ENCODE measurements at regions not wholly inside any gene's neighbourhood (a gene's known extent, or its start where the extent isn't known, plus 50 kb on each side); places are given as distances from the start of the nearest gene placed in this dataset.

DNA sequence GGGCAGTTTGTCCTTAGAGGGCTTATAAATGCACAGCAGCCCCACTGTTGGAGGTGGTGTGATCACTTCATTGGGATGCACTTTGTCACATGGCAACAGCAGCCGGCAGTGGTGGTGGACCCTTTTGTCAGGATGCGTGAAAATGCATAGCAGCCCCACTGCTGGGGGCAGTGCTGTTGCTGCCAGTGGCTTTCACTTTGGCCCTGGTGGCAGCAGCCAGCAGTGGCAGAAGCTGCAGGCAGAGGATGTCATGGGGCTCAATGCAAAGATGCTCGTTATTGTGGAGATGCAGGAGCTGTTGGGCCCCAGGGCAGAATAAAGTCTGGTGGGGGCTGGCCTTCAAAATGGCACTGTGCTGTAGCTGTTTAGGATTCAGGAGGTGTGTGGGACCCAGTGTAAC lies 173.0 kb upstream of the DAAM1 start:
- no peak overlapping the region for H3K14ac ChIP-seq (ENCODE audit: insufficient read depth, low read length)

More for the DNA sequence above, 173.0 kb upstream of the DAAM1 start:
- Histone ChIP-seq H2BK5ac (ENCODE audit: insufficient read length, low read length) (no peak overlapping the region), H3K23me2 (ENCODE audit: insufficient read length, low read depth, low read length, poor library complexity, severe bottlenecking) (no peaks in the 10 kb centered on the region), H2BK20ac (ENCODE audit: low read depth, low read length, poor library complexity, severe bottlenecking) (no peak overlapping the region), H4K8ac (replicated peaks; ENCODE audit: insufficient read length, low read depth, low read length) (no peak overlapping the region), H3K4me2 (ENCODE audit: insufficient read depth, insufficient read length, low read length) (no peak overlapping the region), H3K4ac (ENCODE audit: low read depth, low read length) (no peak overlapping the region), H3T11ph (ENCODE audit: low read length) (no peak overlapping the region), H4K20me1 (ENCODE audit: control insufficient read depth, insufficient read depth, insufficient read length) (no peaks in the 10 kb centered on the region), H4K5ac (ENCODE audit: insufficient read length, low read depth, low read length) (no peak overlapping the region), H3K23ac (ENCODE audit: insufficient read length, low read depth, low read length) (no peak overlapping the region), H3K79me1 (ENCODE audit: insufficient read depth, low read depth, low read length, poor library complexity, severe bottlenecking) (no peaks in the 10 kb centered on the region), H3K27ac (ENCODE audit: insufficient read length, low read depth, low read length) (no peak overlapping the region), H3K9me3 (ENCODE audit: control insufficient read depth, low read depth, low read length) (no peaks in the 10 kb centered on the region), H3K4me1 (ENCODE audit: insufficient read depth, low read length) (peaks cover 2% of the 10 kb centered on the region; the same call in 1 of the 2 replicates), H3K9ac (ENCODE audit: extremely low read depth, insufficient read length, low read length) (no peak overlapping the region), H4K91ac (ENCODE audit: insufficient read length, low read depth, low read length) (no peak overlapping the region), H3K56ac (ENCODE audit: insufficient read length, low read depth, low read length) (no peak overlapping the region), H3K18ac (ENCODE audit: insufficient read length, low read depth, low read length) (no peak overlapping the region), H2AFZ (ENCODE audit: low read length) (no peak overlapping the region), H3K27me3 (ENCODE audit: insufficient read depth, low read length) (no peaks in the 10 kb centered on the region), H2BK15ac (ENCODE audit: low read depth, low read length) (no peak overlapping the region), H2AK5ac (ENCODE audit: insufficient read length, low read length) (no peak overlapping the region), H2BK120ac (ENCODE audit: low read depth, low read length, poor library complexity, severe bottlenecking) (no peak overlapping the region), H3K79me2 (ENCODE audit: insufficient read depth, low read length) (no peaks in the 10 kb centered on the region), H2BK12ac (ENCODE audit: insufficient read length, low read depth, low read length) (no peak overlapping the region)
- no peaks in the 10 kb centered on the region for H3K27me3 Mint-ChIP-seq (ENCODE audit: low read depth)
- peak; percentile 36 for DNase-seq
- WGBS (ENCODE audit: extremely low coverage, insufficient read length, low lambda C conversion rate) = no CpG with 5 or more reads among the region's 3 CpGs
- no peak overlapping the region for H3K27ac Mint-ChIP-seq
- no peak overlapping the region for H3K4me3 Mint-ChIP-seq
- TF ChIP-seq, protein P1, sequence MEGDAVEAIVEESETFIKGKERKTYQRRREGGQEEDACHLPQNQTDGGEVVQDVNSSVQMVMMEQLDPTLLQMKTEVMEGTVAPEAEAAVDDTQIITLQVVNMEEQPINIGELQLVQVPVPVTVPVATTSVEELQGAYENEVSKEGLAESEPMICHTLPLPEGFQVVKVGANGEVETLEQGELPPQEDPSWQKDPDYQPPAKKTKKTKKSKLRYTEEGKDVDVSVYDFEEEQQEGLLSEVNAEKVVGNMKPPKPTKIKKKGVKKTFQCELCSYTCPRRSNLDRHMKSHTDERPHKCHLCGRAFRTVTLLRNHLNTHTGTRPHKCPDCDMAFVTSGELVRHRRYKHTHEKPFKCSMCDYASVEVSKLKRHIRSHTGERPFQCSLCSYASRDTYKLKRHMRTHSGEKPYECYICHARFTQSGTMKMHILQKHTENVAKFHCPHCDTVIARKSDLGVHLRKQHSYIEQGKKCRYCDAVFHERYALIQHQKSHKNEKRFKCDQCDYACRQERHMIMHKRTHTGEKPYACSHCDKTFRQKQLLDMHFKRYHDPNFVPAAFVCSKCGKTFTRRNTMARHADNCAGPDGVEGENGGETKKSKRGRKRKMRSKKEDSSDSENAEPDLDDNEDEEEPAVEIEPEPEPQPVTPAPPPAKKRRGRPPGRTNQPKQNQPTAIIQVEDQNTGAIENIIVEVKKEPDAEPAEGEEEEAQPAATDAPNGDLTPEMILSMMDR (conservative IDR thresholded peaks at IDR 0.05) = peak; percentile 14; the same call in 1 of the 3 replicates
- H3K36me3 Mint-ChIP-seq (ENCODE audit: insufficient read depth in 1 of 3, low read depth in 3 of 3) = no peaks in the 10 kb centered on the region
- peaks cover 5 to 6% of the 10 kb centered on the region in 2 experiments; a peak in 3 of 5 replicates for H3K9me3 Mint-ChIP-seq
- peaks cover 3% of the 10 kb centered on the region in 2 experiments; a peak in 2 of 4 replicates for H3K4me1 Mint-ChIP-seq
